Body of pancreas (tissue), 4 donors: ENCODE measurements at regions not wholly inside any gene's neighbourhood (a gene's known extent, or its start where the extent isn't known, plus 50 kb on each side); places are given as distances from the start of the nearest gene placed in this dataset.

ENCODE experiments used
- ATAC-seq: fragments of 150-250 bp; one replicate; pipeline ENCODE4 v1.9.1; 2016
- DNase-seq, 4 donors: peaks; one replicate each; pipeline ENCODE4 v3.0.0-alpha.2; 2019
- H3K27ac ChIP-seq, 4 donors: fragments of 200-600 bp; sonication (generic); 1 replicate in 3 of 4; 2 replicates in 1 of 4; pipeline versions ENCODE4 v1.5.1 to v1.6.1; 2016 to 2019; ENCODE audit warnings: mild to moderate bottlenecking in 1 of 4, mixed read lengths in 1 of 4, moderate library complexity in 1 of 4
- H3K27me3 ChIP-seq, 2 donors: fragments of 200-600 bp; sonication (generic); one replicate each; pipeline ENCODE4 v1.6.0; 2016; ENCODE audit warnings: mild to moderate bottlenecking in 1 of 2
- H3K36me3 ChIP-seq, 2 donors: fragments of 200-600 bp; sonication (generic); replicated peaks in 1 of 2; 2 replicates each; pipeline ENCODE4 v1.5.1; 2016; ENCODE audit warnings: low read depth in 2 of 2; ENCODE audit not compliant: insufficient read depth in 1 of 2
- H3K4me1 ChIP-seq: fragments of 200-600 bp; sonication (generic); one replicate; pipeline ENCODE4 v1.6.0; 2016
- H3K4me3 ChIP-seq, 2 donors: fragments of 200-600 bp; sonication (generic); 1 replicate in 1 of 2; 2 replicates in 1 of 2; pipeline ENCODE4 v1.5.1; 2016 to 2019
- H3K9me3 ChIP-seq, 3 donors: fragments of 200-600 bp; sonication (generic); 1 replicate in 2 of 3; 2 replicates in 1 of 3; pipeline ENCODE4 v1.5.1; 2016
- POLR2A ChIP-seq, 3 donors: fragments of 450-650 bp; IDR thresholded peaks; one replicate each; pipeline ENCODE4 v1.6.1; 2016; ENCODE audit warnings: antibody characterized with exemption in 3 of 3, mild to moderate bottlenecking in 2 of 3
- WGBS, 2 donors: methylation state at CpG; one replicate each; pipeline ENCODE4 v1.1.5; 2017; 5-methylcytosine and 5-hydroxymethylcytosine counted together
- intact Hi-C: fragments of 100-400 bp; cut with DNase I; formaldehyde crosslinking; loops from one replicate; pipeline ENCODE4 v1.15.1; 2023
- TF ChIP-seq, protein P1 (sequence below), 7 experiments: fragments of 450-650 bp in 4 of 7; fragments of 200-600 bp in 3 of 7; sonication (generic) in 3 of 7; IDR thresholded peaks; one replicate each; pipeline ENCODE4 v1.5.1; 2016 to 2019; ENCODE audit warnings: antibody characterized with exemption in 7 of 7

GRCh38 chr14:53444677-53445312 lies 291.7 kb upstream of the DDHD1 start:
- 70 to 76% methylated on average over 5 of the region's 5 CpGs for WGBS, 2 donors
- no peaks in the 10 kb centered on the region for H3K4me1 ChIP-seq
- intact Hi-C loops = no loop called here
- no peak overlapping the region for H3K27ac ChIP-seq
- TF ChIP-seq, protein P1, sequence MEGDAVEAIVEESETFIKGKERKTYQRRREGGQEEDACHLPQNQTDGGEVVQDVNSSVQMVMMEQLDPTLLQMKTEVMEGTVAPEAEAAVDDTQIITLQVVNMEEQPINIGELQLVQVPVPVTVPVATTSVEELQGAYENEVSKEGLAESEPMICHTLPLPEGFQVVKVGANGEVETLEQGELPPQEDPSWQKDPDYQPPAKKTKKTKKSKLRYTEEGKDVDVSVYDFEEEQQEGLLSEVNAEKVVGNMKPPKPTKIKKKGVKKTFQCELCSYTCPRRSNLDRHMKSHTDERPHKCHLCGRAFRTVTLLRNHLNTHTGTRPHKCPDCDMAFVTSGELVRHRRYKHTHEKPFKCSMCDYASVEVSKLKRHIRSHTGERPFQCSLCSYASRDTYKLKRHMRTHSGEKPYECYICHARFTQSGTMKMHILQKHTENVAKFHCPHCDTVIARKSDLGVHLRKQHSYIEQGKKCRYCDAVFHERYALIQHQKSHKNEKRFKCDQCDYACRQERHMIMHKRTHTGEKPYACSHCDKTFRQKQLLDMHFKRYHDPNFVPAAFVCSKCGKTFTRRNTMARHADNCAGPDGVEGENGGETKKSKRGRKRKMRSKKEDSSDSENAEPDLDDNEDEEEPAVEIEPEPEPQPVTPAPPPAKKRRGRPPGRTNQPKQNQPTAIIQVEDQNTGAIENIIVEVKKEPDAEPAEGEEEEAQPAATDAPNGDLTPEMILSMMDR (IDR thresholded peaks at IDR 0.05) = no peak
- no peak for TF ChIP-seq POLR2A (IDR thresholded peaks at IDR 0.05)
- no peaks in the 10 kb centered on the region for H3K9me3 ChIP-seq
- H3K27me3 ChIP-seq = no peaks in the 10 kb centered on the region
- H3K36me3 ChIP-seq = no peaks in the 10 kb centered on the region
- DNase-seq (no peak), ATAC-seq (no peak)
- no peak overlapping the region for H3K4me3 ChIP-seq

GRCh38 chr14:53441789-53442188 lies 288.7 kb upstream of the DDHD1 start:
- DNase-seq (no peak), ATAC-seq (no peak)
- Histone ChIP-seq H3K36me3 (no peaks in the 10 kb centered on the region), H3K27ac (no peak overlapping the region), H3K27me3 (no peaks in the 10 kb centered on the region), H3K4me3 (no peak overlapping the region), H3K9me3 (no peaks in the 10 kb centered on the region), H3K4me1 (no peaks in the 10 kb centered on the region)
- 60 to 69% methylated on average over 6 of the region's 6 CpGs for WGBS, 2 donors
- TF ChIP-seq, protein P1 (IDR thresholded peaks at IDR 0.05) = no peak
- no peak for TF ChIP-seq POLR2A (IDR thresholded peaks at IDR 0.05)
- intact Hi-C loops = no loop called here

DNA sequence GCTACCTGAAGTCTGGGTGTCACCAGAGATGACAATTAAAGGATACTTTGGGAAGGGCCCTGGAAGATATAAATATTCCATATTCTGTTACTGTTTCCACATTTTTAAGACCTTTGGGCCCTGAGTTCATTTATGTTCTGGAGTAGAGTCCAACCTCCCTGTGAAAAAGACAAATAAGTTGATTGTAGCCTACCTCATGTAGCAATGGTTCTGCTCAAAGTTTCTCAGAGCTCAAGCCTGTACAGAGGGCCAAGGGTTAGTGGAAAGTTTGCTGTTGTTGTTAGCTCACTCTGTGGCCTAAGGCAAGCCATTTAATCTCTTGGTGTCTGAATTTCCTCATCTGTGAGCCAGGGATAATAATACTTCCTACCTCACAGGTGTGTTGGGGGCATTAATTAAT lies 284.7 kb upstream of the DDHD1 start:
- Histone ChIP-seq H3K27ac (no peak overlapping the region), H3K27me3 (no peaks in the 10 kb centered on the region), H3K4me1 (no peaks in the 10 kb centered on the region), H3K36me3 (no peaks in the 10 kb centered on the region), H3K4me3 (no peak overlapping the region), H3K9me3 (no peaks in the 10 kb centered on the region)
- TF ChIP-seq, protein P1 (IDR thresholded peaks at IDR 0.05) = no peak
- TF ChIP-seq POLR2A (IDR thresholded peaks at IDR 0.05) = no peak
- DNase-seq (no peak), ATAC-seq (no peak)
- intact Hi-C loops = no loop called here

DNA sequence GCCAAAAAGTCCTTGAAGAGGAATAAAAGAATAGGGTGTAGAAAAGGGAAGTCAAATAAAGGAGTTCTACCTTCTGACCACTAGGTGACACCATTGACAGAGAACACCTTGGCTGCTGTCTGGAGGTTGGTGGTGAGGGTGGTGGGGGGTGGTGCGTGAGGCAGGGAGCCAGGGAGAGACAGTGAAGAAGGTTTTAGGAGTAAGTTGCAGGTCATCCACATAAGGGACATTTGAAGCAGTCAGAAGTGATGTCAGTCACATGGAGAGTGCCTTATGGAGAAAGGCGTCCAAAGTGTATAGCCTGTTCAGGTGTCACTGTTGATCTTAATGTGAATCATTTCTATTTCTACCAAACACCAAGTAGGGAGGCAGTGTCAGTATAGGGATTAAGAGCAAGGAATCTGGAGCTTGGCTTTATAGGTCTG lies 279.3 kb upstream of the DDHD1 start:
- intact Hi-C loops = no loop called here
- Histone ChIP-seq H3K4me1 (no peaks in the 10 kb centered on the region), H3K27ac (no peak overlapping the region), H3K36me3 (no peaks in the 10 kb centered on the region), H3K27me3 (no peaks in the 10 kb centered on the region), H3K4me3 (no peak overlapping the region), H3K9me3 (no peaks in the 10 kb centered on the region)
- DNase-seq (no peak), ATAC-seq (no peak)
- TF ChIP-seq, protein P1 (IDR thresholded peaks at IDR 0.05) = peak; percentile 12 to 49 (median 34)
- TF ChIP-seq POLR2A (IDR thresholded peaks at IDR 0.05) = no peak
- 39 to 41% methylated on average over 2 of the region's 2 CpGs for WGBS, 2 donors

- H3K36me3 ChIP-seq = no peaks in the 10 kb centered on the region
- H3K4me3 ChIP-seq = no peak overlapping the region
- DNase-seq = no peak
- no peak for ATAC-seq
- 48 to 59% methylated on average over 2 of the region's 2 CpGs for WGBS, 2 donors
- no peaks in the 10 kb centered on the region for H3K4me1 ChIP-seq
- H3K27ac ChIP-seq = no peak overlapping the region
- no peaks in the 10 kb centered on the region for H3K27me3 ChIP-seq
- intact Hi-C loops = no loop called here
- no peak for TF ChIP-seq POLR2A (IDR thresholded peaks at IDR 0.05)
- TF ChIP-seq, protein P1 (IDR thresholded peaks at IDR 0.05) = no peak
- peaks cover 0 to 4% (median 0%) of the 10 kb centered on the region in 3 donors for H3K9me3 ChIP-seq
These were observed 277.7 kb upstream of the DDHD1 start for GRCh38 chr14:53430870-53431269.
